ENCODE measurements at regions not wholly inside any gene's neighbourhood (a gene's known extent, or its start where the extent isn't known, plus 50 kb on each side); places are given as distances from the start of the nearest gene placed in this dataset.

DNA sequence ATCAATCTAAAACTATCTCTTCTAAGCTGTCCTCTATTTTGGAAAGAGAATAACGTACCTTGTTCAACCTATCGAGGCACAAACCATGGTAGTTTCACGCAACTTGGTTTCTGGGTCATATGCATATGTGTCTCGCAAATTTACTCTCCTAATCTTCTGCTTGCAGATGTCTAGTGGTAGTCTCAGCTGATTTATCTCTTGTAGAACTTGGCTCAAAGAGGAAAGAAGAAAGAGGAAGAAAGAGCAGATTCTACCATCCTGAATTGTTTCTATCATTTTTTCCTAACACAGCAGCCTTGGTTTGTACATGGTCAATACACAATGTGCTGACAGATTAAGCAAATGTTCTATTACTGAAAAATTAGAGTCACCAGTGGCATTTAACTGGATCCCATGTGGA, 282.3 kb downstream of the SPRY2 start:
- TF ChIP-seq, protein P1, sequence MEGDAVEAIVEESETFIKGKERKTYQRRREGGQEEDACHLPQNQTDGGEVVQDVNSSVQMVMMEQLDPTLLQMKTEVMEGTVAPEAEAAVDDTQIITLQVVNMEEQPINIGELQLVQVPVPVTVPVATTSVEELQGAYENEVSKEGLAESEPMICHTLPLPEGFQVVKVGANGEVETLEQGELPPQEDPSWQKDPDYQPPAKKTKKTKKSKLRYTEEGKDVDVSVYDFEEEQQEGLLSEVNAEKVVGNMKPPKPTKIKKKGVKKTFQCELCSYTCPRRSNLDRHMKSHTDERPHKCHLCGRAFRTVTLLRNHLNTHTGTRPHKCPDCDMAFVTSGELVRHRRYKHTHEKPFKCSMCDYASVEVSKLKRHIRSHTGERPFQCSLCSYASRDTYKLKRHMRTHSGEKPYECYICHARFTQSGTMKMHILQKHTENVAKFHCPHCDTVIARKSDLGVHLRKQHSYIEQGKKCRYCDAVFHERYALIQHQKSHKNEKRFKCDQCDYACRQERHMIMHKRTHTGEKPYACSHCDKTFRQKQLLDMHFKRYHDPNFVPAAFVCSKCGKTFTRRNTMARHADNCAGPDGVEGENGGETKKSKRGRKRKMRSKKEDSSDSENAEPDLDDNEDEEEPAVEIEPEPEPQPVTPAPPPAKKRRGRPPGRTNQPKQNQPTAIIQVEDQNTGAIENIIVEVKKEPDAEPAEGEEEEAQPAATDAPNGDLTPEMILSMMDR (IDR thresholded peaks at IDR 0.05; ENCODE audit: insufficient read depth, low read length, poor library complexity, severe bottlenecking): no peak
- TF ChIP-seq EZH2phosphoT487 (conservative IDR thresholded peaks at IDR 0.05; ENCODE audit: low read length): no peak
- H3K9me3 ChIP-seq (ENCODE audit: insufficient read depth, low read length): no peaks in the 10 kb centered on the region
- H3K79me2 ChIP-seq (ENCODE audit: insufficient read depth, low read length): no peaks in the 10 kb centered on the region
- no peak overlapping the region for H3K27ac ChIP-seq (ENCODE audit: low read depth, low read length)
- H3K4me3 ChIP-seq (ENCODE audit: insufficient read depth, low read length, poor library complexity, severe bottlenecking): no peak overlapping the region
- no peaks in the 10 kb centered on the region for H3K36me3 ChIP-seq (ENCODE audit: low read length)
- H4K20me1 ChIP-seq (ENCODE audit: low read depth, low read length): no peaks in the 10 kb centered on the region
- no peak overlapping the region for H3K4me2 ChIP-seq (ENCODE audit: low read depth, low read length, poor library complexity, severe bottlenecking)
- no peak overlapping the region for H2AFZ ChIP-seq (ENCODE audit: low read depth, low read length, severe bottlenecking)
- H3K9me2 ChIP-seq (replicated peaks; ENCODE audit: insufficient read depth, low read length): no peaks in the 10 kb centered on the region
- H3K27me3 ChIP-seq (ENCODE audit: low read length): no peaks in the 10 kb centered on the region
- no peaks in the 10 kb centered on the region for H3F3A ChIP-seq (ENCODE audit: insufficient read depth)
- no peak overlapping the region for H3K9ac ChIP-seq (ENCODE audit: low read length)

DNA sequence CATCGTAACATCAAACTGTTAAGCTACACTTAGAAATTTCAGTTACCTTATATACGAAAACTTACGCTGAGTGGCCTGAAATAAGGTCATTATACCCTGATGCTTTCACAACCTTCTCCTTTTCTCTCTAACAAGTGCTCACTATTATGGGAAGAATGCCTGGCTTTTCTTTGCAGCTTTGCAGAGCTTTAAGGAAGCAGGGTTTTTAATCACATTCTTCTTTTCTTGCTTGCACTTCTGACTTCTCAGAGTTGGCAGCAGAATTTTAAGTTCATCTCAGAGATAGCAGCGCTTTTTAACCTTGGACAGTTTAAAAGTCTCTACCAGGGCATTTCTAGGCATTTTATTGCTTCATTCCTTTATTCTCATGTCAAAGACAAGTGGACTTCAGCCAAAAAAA, 285.1 kb downstream of the SPRY2 start:
- Histone ChIP-seq H3K79me2 (ENCODE audit: insufficient read depth, low read length) (no peaks in the 10 kb centered on the region), H3K9me3 (ENCODE audit: insufficient read depth, low read length) (no peaks in the 10 kb centered on the region), H3K4me2 (ENCODE audit: low read depth, low read length, poor library complexity, severe bottlenecking) (no peak overlapping the region), H3F3A (ENCODE audit: insufficient read depth) (no peaks in the 10 kb centered on the region), H3K27me3 (ENCODE audit: low read length) (no peaks in the 10 kb centered on the region), H3K27ac (ENCODE audit: low read depth, low read length) (no peak overlapping the region), H3K9me2 (replicated peaks; ENCODE audit: insufficient read depth, low read length) (no peaks in the 10 kb centered on the region), H3K36me3 (ENCODE audit: low read length) (no peaks in the 10 kb centered on the region), H4K20me1 (ENCODE audit: low read depth, low read length) (no peaks in the 10 kb centered on the region), H3K9ac (ENCODE audit: low read length) (no peak overlapping the region), H2AFZ (ENCODE audit: low read depth, low read length, severe bottlenecking) (no peak overlapping the region), H3K4me3 (ENCODE audit: insufficient read depth, low read length, poor library complexity, severe bottlenecking) (no peak overlapping the region)
- TF ChIP-seq EZH2phosphoT487 (conservative IDR thresholded peaks at IDR 0.05; ENCODE audit: low read length): no peak
- TF ChIP-seq, protein P1 (IDR thresholded peaks at IDR 0.05; ENCODE audit: insufficient read depth, low read length, poor library complexity, severe bottlenecking): no peak

DNA sequence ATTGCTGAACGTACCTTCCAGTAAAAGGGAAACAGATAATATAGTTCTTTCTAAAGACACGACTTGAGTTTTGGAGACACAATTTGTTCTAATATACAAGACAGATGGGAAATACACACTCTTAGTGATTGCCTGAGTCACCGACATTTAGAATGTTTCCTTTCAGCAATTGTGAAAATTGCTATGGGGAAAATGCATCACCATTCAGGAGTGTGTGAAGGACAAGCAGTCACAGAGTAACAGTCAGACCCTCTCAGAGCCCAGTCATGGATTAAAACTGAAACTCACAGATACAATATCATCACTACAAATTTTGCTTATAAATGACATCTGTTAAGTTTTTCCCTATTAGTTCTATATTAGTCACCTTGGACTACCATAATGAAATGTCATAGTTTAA, 286.1 kb downstream of the SPRY2 start:
- no peak for TF ChIP-seq EZH2phosphoT487 (conservative IDR thresholded peaks at IDR 0.05; ENCODE audit: low read length)
- TF ChIP-seq, protein P1 (IDR thresholded peaks at IDR 0.05; ENCODE audit: insufficient read depth, low read length, poor library complexity, severe bottlenecking): no peak
- no peaks in the 10 kb centered on the region for H3K27me3 ChIP-seq (ENCODE audit: low read length)
- H3K27ac ChIP-seq (ENCODE audit: low read depth, low read length): no peak overlapping the region
- H3K9ac ChIP-seq (ENCODE audit: low read length): no peak overlapping the region
- no peaks in the 10 kb centered on the region for H4K20me1 ChIP-seq (ENCODE audit: low read depth, low read length)
- H3F3A ChIP-seq (ENCODE audit: insufficient read depth): no peaks in the 10 kb centered on the region
- no peaks in the 10 kb centered on the region for H3K79me2 ChIP-seq (ENCODE audit: insufficient read depth, low read length)
- no peak overlapping the region for H2AFZ ChIP-seq (ENCODE audit: low read depth, low read length, severe bottlenecking)
- no peak overlapping the region for H3K4me3 ChIP-seq (ENCODE audit: insufficient read depth, low read length, poor library complexity, severe bottlenecking)
- no peaks in the 10 kb centered on the region for H3K9me2 ChIP-seq (replicated peaks; ENCODE audit: insufficient read depth, low read length)
- no peaks in the 10 kb centered on the region for H3K9me3 ChIP-seq (ENCODE audit: insufficient read depth, low read length)
- no peaks in the 10 kb centered on the region for H3K36me3 ChIP-seq (ENCODE audit: low read length)
- no peak overlapping the region for H3K4me2 ChIP-seq (ENCODE audit: low read depth, low read length, poor library complexity, severe bottlenecking)

Data from SU-DHL-6 (cell line).